HG02642 (cell line): ENCODE measurements at regions not wholly inside any gene's neighbourhood (a gene's known extent, or its start where the extent isn't known, plus 50 kb on each side); places are given as distances from the start of the nearest gene placed in this dataset.

Experiments
- ATAC-seq: cut with Tn5 transposase; IDR thresholded peaks from one replicate; pipeline ENCODE4 v1.9.1; 2021; ENCODE audit warnings: mild to moderate bottlenecking; ENCODE audit not compliant: unreplicated experiment, poor library complexity

DNA sequence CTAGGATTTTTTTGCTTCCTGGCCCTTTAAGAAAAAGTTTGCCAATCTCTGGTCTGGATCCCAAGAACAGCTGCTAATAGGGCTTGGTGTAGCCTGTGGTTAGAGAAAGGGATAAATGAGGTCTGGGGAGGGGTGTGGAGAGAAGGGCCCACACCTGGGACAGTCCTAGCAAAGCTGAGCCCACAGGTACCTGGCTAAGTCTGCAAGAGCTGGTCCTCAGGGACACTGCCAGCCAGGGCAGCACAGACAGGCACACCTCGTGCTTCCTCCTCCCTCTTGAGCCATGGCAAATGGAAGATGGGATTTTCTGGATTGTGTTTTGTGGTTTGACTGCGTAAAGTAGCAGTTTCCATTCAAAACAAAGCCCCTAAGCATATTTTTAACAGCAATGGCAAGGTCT is 217.5 kb downstream of the SOX9 start:
- ATAC-seq: no peak

DNA sequence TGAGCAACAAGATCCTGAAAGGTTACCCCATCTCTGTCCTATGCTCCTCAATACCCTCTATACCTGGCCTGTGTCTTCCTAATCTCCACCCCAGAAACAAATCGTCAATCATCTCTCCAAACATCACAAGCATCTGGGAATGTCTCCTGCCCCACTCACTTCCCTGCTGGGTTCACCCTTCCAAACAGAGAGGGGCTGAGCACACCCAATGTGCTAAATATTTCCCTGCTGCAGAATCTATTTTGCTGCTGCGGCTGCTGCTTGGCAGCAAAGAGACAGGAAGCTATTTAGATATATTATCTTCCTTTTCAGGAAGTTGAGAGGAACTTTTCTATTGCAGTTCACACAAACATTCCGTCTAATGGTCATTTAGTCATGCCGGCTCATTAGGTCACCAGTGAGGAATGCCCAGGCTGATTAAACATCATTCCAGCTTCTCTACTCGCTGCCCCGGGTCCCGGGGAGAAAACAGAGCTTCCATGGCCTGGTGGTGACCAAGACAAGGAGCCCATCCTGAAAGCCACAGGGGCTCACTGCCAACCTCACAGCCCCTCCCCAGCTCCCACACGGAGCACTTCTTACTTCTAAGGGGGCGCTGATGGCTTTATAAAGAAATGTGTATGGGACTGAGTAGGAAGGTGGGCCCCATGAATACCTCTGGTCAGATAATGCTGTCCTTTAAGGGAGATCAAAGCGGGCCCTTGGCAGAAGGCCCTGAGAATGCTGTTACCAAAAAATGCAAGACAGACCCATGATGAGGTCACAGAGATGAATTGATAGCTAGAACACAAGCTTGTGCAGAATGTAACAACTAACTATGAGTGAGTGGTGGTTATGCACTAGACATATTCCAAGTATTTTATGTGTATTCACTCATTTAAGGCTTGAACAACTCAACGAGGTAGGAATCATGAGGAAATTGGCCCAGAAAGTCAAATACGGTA is 218.3 kb downstream of the SOX9 start:
- no peak for ATAC-seq

DNA sequence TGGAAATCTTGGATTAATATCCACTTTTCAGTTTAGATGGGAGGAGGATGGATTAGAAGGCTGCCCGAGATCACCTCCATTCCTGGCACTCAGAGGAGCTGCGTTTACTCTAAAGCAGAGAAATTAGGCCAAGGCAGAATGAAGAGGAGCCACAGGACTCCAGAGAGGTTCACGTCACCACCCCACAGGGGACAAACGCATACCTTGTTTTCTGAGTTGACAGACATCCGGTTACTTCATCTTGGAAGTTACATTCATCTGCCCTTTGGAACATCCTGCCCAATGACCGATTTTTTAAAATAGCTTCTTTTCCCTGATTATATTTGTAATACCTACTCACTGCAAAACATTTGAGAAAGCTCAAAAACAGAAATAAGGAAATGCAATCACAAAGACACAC is 220.0 kb downstream of the SOX9 start:
- ATAC-seq: no peak

DNA sequence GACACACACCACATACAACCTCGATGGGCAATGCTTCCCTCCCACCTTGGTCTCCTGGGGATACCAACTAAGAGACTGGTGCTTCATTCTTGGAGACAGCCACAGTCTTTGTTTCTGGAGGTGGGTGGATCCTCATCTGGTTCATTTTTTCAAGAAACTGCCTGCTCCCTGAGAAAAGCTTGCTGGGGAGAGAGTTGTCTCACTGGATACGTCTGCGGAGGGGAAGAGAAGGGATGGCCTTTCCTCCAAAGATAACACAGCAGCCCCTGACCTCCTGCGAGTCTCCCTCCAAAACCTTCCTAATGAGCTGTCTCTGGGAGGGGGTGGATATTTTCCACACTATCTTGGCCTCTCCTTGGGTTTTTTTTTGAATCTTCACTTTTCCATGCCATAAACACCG is 221.2 kb downstream of the SOX9 start:
- no peak for ATAC-seq

DNA sequence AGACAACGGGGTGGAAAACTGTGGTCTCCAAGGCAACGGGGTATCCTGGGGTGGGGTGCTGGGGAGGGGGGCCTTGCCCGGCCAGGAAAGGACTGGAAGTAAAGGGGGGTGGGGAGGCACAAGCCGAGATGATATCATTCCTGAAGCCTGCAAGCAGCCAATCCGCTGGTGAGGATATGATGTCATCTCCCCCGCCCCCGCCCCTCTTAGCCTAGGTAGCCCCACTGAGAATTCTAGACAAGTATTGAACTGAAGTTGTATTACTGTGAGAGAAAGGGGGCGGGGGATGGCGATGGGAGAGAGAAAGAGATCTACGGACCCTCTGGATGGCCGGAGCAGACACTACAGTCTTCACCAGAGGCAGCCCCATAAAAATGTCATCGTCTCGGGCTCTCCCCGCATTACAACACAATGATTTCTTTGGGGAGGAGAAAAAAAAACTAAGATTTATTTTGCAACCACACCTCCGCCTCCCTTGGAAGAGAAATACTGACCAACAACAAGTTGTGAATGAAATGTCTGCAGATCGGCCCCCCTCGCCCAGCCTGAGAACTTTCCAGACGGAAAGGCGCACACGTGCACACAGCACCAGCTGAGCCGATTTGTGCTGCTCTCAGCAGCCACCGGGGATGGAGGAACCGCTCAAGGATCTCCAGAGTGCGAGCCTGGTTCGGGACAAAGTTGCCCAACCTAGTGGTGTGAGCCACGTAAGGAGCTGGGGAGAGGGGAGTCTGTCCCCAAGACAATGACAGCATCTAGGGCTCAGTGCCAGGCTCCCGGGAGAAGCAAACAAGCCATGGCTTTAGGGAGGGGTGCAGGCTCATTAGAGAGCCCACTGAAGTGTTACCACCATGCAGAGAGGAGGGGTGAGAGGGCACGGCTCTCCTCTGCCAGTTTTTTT is 222.1 kb downstream of the SOX9 start:
- ATAC-seq: no peak

DNA sequence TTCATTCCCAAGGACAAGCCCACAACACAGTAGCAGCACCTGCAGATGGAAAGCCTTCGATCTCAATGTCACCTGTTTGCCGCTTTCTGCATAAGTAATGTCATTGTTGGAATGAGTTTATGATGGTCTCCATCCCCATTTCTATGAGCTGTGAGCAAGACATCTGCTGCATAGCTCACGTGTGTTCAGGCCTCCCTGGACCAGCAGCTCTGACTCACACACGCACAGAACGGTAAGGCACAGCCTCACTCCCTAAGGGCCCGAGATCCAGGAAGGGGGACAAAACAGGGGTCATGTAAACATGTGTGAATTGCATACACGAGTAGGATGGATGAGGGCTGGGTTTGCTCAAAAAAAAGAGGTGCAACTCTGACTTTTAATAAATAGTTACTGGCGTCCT is 223.1 kb downstream of the SOX9 start:
- no peak for ATAC-seq

DNA sequence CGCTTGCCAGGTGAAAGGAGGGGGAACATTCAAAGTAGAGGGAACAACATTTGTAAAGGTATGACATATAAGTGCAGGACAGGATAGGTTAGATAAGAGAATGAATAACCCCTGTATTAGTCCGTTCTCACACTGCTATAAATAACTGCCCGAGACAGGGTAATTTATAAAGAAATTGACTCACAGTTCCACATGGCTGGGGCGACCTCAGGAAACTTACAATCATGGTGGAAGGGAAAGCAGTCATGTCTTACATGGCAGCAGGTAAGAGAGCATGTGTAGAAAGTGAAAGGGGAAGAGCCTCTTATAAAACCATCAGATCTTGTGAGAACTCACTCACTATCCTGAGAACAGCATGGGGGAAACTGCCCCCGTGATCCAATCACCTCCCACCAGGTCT is 223.8 kb downstream of the SOX9 start:
- ATAC-seq: no peak

DNA sequence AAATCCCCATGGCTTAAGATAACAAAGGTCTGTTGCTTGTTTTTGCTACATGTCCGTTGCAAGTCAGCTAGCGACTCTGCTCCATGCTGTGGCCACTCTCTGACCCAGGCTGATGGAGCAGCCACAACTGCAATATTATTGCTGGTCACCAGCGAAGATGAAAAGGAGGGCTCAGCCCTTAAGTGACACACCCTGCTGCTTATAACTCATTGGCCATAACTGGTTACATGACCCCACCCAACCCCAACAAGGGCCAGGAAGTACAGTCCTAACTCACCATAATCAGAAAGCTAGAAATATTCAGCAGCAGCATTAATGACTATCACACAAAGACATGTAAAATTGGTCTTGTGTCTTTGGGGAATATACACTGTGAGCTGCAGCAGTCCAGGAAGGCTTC is 224.3 kb downstream of the SOX9 start:
- no peak for ATAC-seq

DNA sequence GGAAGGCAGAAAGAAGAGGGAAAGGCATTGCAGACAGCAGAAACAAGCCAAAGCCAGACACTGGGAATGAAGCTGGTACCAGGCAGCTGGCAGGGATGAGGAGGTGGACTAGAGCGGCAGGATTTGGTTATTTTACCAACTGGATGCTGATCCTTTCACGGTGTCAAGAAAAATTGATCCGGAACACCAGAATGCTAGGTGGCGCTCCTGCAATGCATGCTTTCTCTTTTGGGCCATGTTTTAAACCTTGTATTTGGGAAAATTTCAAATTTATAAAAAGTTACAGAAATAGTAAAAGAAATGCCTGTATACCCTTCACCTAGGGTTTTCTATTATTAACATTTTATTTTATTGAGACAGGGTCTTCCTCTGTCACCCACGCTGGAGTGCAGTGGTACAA is 224.7 kb downstream of the SOX9 start:
- ATAC-seq: no peak

DNA sequence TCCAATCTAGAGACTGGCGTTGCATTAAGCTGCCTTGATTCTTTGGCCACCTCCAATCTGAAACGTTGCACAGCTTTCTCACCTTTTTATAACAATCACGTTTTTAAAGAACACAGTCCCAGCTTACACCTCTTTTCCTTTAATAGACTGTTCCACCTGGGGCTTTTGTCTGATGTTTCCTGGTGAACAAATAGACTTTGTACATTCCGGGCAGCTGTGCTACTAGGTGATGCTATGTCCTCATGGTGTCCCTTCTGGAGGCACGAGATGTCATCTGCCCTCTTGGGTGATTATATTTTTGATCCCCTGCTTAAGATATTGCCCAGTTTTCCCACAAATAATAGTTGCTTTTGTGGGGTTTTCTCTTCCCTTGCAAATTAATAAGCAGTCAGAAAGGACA is 225.5 kb downstream of the SOX9 start:
- ATAC-seq: no peak

DNA sequence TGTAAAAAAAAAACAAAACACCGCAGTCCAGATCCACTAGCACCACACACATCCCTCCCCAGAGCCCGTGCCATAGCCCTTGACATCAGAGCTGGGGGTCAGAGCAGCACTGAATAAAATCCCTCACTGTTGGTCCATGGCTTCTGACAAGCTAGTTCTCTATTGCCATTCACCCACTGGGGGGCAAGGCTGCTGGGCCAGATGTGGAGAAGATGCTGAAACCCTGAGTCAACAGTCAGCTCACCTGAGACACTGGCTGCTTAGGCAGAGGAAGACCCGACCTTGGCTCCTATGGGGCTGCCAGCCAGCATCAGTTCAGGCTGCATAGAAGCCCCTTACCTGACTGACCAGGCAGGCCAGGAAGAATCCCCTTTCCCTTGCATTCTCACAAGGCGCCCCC is 228.2 kb downstream of the SOX9 start:
- no peak for ATAC-seq

DNA sequence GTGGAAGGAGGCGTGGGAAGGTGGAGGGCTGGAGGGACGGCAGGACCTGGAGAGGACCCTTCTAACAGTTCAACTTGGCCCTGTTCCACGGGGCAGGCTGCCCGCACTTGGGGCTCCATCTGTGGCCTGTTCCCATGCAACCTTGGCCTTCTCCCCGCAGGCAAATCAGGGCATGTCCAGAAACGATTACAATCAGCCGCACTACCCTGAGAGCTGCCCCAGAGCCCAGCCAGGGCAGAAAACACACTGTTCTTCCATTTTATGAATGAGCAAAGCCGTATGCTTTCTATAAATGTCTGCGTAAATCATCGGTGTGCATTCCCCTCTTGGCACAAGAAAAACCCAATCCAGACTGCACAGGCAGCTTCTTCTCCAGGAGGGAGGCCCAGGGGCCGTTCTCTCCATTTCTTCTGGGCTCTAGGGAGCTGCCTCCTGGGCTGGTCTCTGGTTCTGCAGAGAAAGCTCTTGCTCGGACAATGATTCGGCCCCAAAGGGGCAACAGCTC is 228.7 kb downstream of the SOX9 start:
- no peak for ATAC-seq

DNA sequence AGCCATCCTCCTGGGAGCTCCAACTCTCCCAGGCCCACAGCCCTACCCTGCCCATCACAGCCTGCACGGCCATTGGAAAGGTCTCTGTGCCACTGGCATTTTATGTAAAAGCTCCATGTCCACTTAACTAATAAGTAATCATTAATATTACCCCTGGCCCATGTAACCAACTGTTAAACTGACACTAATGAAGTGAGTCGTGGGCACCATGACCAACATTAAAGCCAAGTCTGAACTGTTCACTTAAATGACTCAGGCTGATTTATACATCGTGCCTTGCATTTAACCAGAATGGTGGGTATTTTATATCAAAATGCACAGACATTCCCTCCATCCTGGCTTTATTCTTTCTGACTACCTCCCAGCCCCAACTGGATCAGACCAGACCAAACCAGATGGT is 229.3 kb downstream of the SOX9 start:
- ATAC-seq: no peak

DNA sequence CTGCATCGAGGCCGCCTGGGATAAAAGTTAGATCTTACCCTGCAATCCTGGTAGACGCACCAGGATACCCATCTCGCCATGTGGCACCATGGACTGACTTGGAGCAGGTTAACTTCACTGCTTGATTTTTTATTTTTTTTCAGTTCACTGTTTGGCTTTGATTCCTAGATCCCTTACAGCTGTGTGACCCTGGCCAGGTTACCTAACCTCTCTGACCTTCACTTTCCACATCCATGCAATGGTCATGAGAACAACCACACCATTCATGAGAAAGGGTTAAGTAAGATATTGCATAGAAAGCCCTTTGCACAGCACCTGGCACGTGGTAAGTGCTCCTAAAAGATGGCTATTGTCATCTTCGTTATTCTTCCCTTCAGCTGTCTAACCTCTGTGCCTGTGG is 230.5 kb downstream of the SOX9 start:
- no peak for ATAC-seq

DNA sequence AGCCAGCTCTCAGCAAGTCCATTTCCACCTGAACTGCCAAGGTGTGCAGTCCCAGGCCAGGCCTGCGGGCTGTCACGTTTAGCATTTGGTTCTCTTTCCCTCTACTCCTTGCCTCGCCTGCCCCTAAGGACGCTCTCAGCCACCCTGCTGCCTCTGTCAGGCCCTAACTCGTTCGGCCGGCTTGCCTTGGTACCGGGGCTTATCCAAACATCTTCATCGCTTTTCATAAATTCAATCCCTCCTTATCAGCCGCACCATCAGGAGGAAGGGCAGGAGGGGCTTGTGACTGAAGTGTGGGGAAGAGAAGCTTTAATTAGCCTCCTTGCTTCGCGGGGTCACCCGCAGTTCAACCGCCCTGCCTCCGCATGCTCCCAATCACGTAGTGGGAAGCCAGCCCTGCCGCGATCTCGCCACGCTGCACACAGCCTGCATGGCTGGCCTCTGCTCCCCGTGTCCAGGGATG is 231.1 kb downstream of the SOX9 start:
- ATAC-seq: no peak

DNA sequence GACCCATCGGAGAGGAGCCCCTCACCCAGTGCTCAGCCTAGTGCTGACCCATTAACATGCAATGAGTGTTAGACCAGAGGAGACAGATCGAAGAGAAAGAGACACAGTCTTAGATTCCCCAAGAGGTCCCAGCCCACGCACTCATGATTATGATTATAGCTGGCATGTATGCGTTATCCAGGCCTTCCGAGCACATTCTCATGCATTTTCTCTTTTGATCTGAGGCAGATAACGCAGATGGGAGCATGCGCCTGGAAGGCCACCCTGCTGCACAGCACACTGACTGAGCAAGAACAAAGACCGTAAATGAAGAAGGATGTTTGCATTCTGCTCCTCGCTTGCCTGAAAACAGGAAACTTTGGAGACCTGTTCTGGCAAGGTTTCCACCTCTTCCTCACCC is 232.7 kb downstream of the SOX9 start:
- no peak for ATAC-seq

DNA sequence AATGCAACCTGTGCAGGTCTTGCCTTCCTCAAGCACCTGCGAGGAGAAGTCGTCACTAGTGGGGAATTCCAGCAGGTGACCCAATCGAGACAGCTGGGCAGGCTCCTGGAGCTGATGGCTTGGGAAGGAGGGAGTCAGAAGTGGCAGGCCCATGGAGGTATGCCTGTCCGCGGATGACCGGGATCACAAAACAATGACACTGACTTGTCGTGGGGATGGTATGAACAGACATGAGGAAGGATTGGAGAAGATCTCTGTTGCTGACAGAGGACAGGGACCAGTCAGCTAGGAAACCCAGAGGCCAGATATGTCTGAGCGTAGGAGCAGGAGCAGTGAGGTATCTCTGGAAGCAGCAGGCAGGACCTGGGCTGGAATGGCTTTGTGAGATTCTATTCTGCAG is 233.3 kb downstream of the SOX9 start:
- no peak for ATAC-seq

DNA sequence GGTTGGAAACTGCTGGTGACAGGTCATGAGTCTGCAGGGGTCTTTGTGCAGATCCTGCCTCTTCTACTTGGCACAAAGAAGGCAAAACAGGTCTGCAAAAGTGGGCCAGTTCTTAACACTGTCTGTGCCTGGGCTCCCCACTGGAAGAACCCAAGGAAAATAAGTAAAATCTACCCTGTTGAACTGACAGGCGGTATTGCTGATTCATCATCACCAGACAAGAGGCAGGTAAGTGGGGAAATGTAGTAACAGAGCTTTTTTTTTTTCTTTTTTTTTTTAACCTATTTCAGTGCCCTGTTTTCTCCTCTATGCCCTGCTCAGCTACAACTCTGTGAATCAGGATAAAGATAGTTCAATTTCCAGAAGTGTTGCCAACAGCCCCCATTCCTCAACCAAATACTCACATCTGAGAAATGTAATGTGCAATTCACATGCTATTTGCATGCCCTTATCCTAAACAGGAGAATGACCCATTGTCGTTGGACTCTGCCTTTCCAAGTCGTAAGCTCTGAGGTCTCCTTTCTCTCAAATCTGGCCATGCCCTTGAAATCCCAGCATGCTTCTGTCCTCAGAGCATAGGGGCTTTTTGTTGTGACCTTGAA is 237.0 kb downstream of the SOX9 start:
- ATAC-seq: no peak

DNA sequence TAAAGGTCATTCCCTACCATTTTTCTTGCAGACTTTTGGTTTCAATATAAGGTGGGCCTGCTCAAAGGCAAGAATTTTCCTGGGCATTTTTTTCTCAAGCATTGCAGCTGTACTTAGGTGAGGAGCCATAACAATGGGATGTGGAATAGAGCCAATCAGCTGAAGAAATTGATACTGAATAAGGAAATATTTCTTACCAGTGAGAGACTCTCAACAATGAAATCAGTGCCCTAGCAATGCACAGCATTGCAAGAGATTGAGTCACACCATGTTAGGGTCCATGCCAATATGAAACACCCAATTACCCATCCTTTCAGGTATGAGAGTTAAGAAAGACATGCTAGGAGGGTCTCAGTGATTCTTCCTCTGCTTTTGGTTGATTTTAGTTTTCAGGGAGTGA is 237.6 kb downstream of the SOX9 start:
- ATAC-seq: no peak

DNA sequence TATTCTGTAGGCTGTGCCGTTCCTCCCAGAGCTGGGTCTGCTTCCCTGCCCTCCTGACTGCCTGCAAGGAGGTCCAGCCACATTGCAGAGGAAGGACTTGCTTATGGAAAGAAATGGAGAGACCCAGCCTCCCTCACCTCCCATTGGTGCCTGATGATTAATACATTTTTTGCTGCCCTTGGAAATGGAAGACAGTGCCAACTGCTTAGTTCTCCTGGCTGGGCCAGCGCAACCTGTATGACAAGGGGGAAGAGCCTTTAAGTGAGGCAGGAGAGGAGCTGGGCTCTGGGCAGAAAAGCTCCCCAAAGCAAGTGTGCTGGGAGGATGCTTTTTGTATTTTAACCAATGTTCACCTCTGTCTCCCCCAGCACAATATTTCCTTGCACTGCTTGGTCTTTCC is 238.5 kb downstream of the SOX9 start:
- no peak for ATAC-seq

DNA sequence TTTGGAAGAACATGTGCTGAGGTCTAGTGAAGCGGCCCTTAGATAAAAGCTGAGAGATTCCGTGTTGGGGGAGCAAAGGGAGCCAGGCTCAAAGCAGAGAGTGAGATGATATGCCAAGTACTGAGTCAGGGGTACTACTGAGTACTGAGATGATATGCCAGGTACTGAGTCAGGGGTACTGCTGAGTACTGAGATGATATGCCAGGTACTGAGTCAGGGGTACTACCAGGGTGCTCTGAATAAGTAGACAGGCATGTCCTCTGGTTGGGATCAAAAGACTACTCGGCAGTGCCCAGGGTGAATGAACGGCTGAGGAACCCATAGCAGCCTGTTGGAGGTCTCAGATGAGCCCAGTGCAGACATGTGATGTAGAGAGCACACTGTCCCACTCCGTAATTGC is 239.0 kb downstream of the SOX9 start:
- ATAC-seq: no peak
